Pancreas (tissue), 10 donors: ENCODE measurements at regions not wholly inside any gene's neighbourhood (a gene's known extent, or its start where the extent isn't known, plus 50 kb on each side); places are given as distances from the start of the nearest gene placed in this dataset.

ENCODE experiments used
- ATAC-seq, 4 donors: fragments of 200-7000 bp; cut with Tn5 transposase; one replicate each; pipeline versions ENCODE4 v1.8.0 to v1.9.1; 2020; ENCODE audit warnings: mild to moderate bottlenecking in 4 of 4, moderate library complexity in 4 of 4
- DNase-seq, 6 donors: peaks; one replicate each; pipeline ENCODE4 v3.0.0-alpha.2; 2020
- FAIRE-seq: peaks from 2 replicates; lab custom pipeline; 2012; peaks lifted over from hg19 to GRCh38; lab: Jason Lieb, UNC
- H3K27ac ChIP-seq, 4 donors: fragments of 200-600 bp; sonication (generic); 1 replicate in 3 of 4; 2 replicates in 1 of 4; pipeline versions ENCODE4 v1.5.0 to v1.8.0; 2020
- H3K27me3 ChIP-seq, 4 donors: fragments of 200-600 bp; one replicate each; pipeline ENCODE4 v1.8.0; 2021
- H3K36me3 ChIP-seq, 3 donors: fragments of 200-600 bp; sonication (generic) in 1 of 3; one replicate each; pipeline versions ENCODE4 v1.5.0 to v1.8.0; 2020 to 2021
- H3K4me1 ChIP-seq, 3 donors: fragments of 200-600 bp; one replicate each; pipeline ENCODE4 v1.8.0; 2021
- H3K4me3 ChIP-seq, 4 donors: fragments of 200-600 bp; sonication (generic) in 2 of 4; one replicate each; pipeline versions ENCODE4 v1.5.0 to v1.8.0; 2020 to 2021
- H3K9me3 ChIP-seq, 4 donors: fragments of 200-600 bp; one replicate each; pipeline ENCODE4 v1.8.0; 2021
- WGBS, 2 donors: extraction: QIAGEN DNeasy Blood & Tissue Kit; methylation state at CpG; one replicate each; pipeline ENCODE4 v1.1.7; 2013; 5-methylcytosine and 5-hydroxymethylcytosine counted together
- intact Hi-C, 3 donors: fragments of 100-400 bp; cut with DNase I; formaldehyde crosslinking; loops; one replicate each; pipeline versions ENCODE4 v1.11.1 to v1.14.2; 2022
- TF ChIP-seq, protein P1 (sequence below), 4 donors: fragments of 200-600 bp; sonication (generic) in 3 of 4; IDR thresholded peaks; one replicate each; pipeline versions ENCODE4 v1.5.0 to v1.8.0; 2021; ENCODE audit warnings: antibody characterized with exemption in 4 of 4
- donor health status: healthy with polysubstance abuse.
- donor health status: DM: no; HTN: no; CAD: no; lungs with moderate emphysema.
- donor health status: DM: no; HTN: no; CAD: no.
- donor health status: control.
- donor health status: control.
- donor health status: Bipolar disorder and iron deficiency.
- donor health status: DM: yes; HTN: yes; CAD: no.
- donor health status: DM: no; HTN: no; CAD: no.
- donor health status: DM: no; HTN: no; CAD: no.
- donor health status: DM: yes; HTN: yes; CAD: no.

DNA sequence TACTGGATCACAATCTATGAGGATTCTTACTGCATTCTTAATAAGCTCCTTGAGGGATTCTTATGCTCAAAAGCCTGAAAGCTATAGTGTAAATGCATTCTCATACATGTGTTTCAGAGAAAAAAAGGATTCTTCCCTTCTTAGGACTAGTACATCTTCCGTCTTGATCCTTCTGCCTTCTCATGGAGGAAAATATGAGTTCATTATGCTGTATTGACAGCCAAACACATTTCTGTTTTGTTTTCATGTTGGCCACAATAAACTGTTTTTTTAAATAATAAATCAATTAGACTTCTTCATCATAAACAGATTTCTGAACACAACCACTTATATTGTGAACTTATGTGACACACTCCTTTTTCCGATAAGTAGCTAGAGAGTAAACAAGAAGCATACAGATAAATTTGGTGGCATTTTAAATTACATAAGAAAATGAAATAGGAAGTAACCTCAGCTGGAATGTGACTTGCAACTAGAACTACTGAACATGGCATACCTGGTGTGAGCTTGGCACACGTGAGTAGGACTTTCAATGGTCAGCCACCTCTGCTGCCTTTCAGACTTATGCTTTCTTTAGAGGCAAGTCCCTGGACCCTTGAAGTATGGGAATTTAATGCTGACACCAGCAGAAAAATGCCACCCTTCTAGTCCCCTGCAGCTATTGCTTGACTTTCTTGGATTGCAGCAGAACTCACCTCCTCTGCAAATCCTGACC is 350.4 kb downstream of the BCKDHB start:
- WGBS, 2 donors: 83 to 85% methylated on average over 3 of the region's 3 CpGs
- intact Hi-C loops: no loop called here

GRCh38 chr6:80454661-80455365 is 348.3 kb downstream of the BCKDHB start:
- no peaks in the 10 kb centered on the region for H3K4me1 ChIP-seq
- DNase-seq (no peak), FAIRE-seq (no peak), ATAC-seq (no peak)
- no peaks in the 10 kb centered on the region for H3K27me3 ChIP-seq
- TF ChIP-seq, protein P1, sequence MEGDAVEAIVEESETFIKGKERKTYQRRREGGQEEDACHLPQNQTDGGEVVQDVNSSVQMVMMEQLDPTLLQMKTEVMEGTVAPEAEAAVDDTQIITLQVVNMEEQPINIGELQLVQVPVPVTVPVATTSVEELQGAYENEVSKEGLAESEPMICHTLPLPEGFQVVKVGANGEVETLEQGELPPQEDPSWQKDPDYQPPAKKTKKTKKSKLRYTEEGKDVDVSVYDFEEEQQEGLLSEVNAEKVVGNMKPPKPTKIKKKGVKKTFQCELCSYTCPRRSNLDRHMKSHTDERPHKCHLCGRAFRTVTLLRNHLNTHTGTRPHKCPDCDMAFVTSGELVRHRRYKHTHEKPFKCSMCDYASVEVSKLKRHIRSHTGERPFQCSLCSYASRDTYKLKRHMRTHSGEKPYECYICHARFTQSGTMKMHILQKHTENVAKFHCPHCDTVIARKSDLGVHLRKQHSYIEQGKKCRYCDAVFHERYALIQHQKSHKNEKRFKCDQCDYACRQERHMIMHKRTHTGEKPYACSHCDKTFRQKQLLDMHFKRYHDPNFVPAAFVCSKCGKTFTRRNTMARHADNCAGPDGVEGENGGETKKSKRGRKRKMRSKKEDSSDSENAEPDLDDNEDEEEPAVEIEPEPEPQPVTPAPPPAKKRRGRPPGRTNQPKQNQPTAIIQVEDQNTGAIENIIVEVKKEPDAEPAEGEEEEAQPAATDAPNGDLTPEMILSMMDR (IDR thresholded peaks at IDR 0.05): no peak
- no peak overlapping the region for H3K27ac ChIP-seq
- intact Hi-C loops: no loop called here
- 90 to 92% methylated on average over 4 of the region's 4 CpGs for WGBS, 2 donors
- no peaks in the 10 kb centered on the region for H3K9me3 ChIP-seq
- H3K36me3 ChIP-seq: no peaks in the 10 kb centered on the region
- H3K4me3 ChIP-seq: no peak overlapping the region

More for the DNA sequence above, 350.4 kb downstream of the BCKDHB start:
- DNase-seq (no peak), ATAC-seq (peak in 2 of 4 donors; percentile 15 to 17), FAIRE-seq (no peak)
- H3K36me3 ChIP-seq: no peaks in the 10 kb centered on the region
- no peaks in the 10 kb centered on the region for H3K27me3 ChIP-seq
- H3K4me3 ChIP-seq: no peak overlapping the region
- TF ChIP-seq, protein P1 (IDR thresholded peaks at IDR 0.05): no peak
- no peak overlapping the region for H3K27ac ChIP-seq
- no peaks in the 10 kb centered on the region for H3K9me3 ChIP-seq
- no peaks in the 10 kb centered on the region for H3K4me1 ChIP-seq

- Histone ChIP-seq H3K27ac (no peak overlapping the region), H3K4me3 (no peak overlapping the region), H3K27me3 (no peaks in the 10 kb centered on the region), H3K9me3 (no peaks in the 10 kb centered on the region), H3K36me3 (no peaks in the 10 kb centered on the region), H3K4me1 (no peaks in the 10 kb centered on the region)
- WGBS, 2 donors: 39 to 74% methylated on average over 1 of the region's 1 CpG
- DNase-seq: no peak
- FAIRE-seq: no peak
- intact Hi-C loops: no loop called here
- TF ChIP-seq, protein P1 (IDR thresholded peaks at IDR 0.05): no peak
- ATAC-seq: peak in 1 of 4 donors; percentile 27
These were observed 347.7 kb downstream of the BCKDHB start for GRCh38 chr6:80454197-80454596.

- WGBS, 2 donors: 60 to 70% methylated on average over 1 of the region's 1 CpG
- H3K27me3 ChIP-seq: no peaks in the 10 kb centered on the region
- no peak overlapping the region for H3K4me3 ChIP-seq
- no peaks in the 10 kb centered on the region for H3K36me3 ChIP-seq
- H3K27ac ChIP-seq: no peak overlapping the region
- FAIRE-seq (no peak), ATAC-seq (no peak), DNase-seq (no peak)
- no peaks in the 10 kb centered on the region for H3K9me3 ChIP-seq
- no peaks in the 10 kb centered on the region for H3K4me1 ChIP-seq
- intact Hi-C loops: no loop called here
- TF ChIP-seq, protein P1 (IDR thresholded peaks at IDR 0.05): no peak
These were observed 343.3 kb downstream of the BCKDHB start for GRCh38 chr6:80449726-80450125.
